HG03439 (cell line): ENCODE measurements at regions not wholly inside any gene's neighbourhood (a gene's known extent, or its start where the extent isn't known, plus 50 kb on each side); places are given as distances from the start of the nearest gene placed in this dataset.

Source experiments
- ATAC-seq: cut with Tn5 transposase; IDR thresholded peaks from one replicate; pipeline ENCODE4 v1.9.1; 2021; ENCODE audit warnings: mild to moderate bottlenecking, moderate library complexity; ENCODE audit not compliant: unreplicated experiment

DNA sequence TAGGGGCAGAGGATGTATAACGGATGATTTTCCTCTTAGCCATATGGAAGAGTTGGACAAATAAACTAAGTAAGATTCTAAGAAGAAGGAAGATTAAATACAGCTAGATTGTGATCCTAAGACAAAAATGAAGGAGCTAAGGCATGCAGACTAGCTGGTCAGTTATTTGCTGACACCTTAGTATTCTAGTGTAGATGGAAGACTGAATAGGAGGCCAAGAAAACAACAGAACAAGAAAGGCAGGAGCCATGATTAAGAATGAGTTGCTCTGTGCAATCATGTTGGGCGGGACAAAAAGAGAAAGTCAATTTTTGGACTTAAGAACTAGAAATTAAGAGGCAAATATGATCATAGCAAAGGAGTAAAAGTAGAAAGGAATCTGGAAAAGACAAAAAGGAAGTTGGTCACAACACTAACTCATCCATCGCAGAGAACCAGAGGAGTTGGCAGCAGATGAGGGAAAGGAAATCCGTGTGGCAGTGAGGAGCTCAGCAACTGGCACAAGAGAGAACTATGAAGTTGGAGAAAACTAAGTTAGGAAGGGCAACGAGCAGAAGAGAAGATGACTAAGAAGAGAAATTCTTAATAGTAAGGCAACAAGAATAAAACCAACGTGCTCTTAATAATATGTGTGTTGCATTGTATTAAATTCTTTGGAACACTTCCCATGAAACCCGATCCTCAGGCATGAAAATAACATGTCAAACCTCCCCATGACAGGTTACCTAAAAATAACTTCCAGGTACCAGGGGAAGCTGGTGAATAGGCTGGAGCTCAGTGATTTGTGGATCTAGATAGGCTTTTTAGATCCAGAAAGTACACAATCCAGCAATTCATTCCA is 234.4 kb downstream of the LTN1 start:
- no peak for ATAC-seq

DNA sequence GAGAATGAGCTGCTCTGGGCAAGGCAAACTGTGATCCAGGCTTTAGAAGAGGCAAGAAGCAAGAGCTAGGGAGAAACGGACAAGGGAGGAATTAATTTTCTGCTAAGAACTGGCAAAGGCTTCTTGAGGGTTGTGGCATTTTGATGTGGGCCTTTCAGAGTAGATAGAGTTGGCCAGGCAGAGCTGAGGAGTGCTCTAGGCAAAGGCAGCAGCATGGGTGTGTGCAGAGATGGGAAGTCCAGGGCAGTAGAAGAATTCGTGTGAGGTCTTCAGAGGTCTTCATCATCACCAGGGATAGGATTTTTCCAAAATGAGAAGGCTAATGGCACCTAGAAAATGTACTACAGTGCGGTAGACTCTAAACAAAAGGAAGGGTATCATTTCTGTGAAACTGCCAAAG is 237.8 kb downstream of the LTN1 start:
- ATAC-seq = no peak

DNA sequence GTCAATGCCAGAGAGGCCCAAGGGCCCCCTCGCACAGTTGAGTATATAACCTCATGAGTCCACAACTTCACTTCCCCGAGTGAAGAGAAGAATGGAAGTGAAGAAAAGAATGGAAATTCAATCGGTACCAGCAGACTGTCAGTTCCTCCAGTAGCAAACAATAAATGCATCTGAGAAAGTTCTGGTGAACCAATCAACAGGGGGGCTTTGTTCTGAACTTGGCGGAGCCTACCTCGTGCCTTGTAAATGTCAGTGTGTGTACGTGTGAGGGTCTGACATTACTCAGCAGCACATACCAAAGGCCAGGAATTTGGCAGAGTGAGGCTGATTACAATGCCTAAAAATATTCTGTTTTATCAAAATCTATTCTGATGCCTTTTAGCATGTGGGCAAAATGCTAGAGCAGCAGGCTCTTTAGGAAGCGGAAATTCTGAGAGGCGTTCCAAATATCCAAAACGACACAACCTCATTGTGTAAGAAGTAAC is 238.5 kb downstream of the LTN1 start:
- ATAC-seq = no peak

DNA sequence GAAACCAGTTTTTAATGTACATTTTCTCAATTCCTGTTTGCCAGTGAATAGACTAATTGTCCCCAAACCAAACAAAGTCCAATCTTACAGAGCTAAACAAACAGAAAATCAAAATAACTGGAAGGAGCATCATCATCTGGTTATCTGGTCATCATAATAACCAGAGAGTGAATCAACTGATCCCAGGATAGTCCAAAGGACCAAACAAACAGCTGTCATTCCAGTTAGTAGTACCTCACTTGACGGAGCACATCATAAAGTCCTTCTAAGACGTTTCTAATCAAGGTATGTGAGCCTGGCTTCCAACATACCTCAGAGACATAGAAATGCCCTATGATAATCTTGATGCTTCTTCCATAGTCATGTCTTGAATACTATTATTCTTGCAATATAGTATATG is 240.5 kb downstream of the LTN1 start:
- ATAC-seq = no peak

DNA sequence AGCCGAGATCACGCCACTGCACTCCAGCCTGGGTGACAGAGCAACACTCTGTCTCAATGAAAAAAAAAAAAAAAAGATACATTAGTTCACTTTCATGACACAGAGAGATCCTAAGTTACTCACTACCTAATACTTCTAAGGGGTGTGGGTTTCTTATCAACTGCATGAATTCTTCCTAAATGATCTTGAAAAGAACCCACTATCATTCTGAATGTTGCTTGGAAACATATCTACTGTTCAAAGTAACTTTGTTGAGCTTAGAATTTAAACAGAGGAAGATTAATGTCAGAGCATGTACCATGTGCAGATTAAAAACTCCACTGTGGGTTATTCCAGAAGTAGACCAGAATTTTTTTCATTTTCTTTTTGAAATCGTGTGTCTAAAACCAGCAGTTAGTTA is 241.5 kb downstream of the LTN1 start:
- no peak for ATAC-seq

- no peak for ATAC-seq
These were observed 242.1 kb downstream of the LTN1 start for GRCh38 chr21:28750565-28750964.

DNA sequence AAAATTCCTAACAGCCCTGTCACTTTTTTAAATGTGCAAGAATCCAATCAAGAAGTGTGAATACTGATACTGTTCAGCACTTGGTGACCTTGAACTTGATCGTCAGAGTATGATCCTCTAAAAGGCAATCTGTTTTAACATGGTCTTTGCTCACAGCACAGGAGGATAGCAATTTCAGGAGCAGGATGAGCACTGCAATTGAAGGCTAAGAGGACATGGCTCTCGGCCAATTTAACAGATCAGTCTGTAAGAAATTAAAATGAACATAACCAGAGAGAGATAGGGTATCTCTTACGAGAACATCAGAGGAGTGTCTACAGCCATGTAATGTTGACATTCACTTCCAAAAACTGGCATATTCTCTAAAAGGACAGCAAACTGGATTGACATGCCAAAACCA is 243.1 kb downstream of the LTN1 start:
- no peak for ATAC-seq

- no peak for ATAC-seq
These were observed 245.2 kb downstream of the LTN1 start for GRCh38 chr21:28747464-28747863.

GRCh38 chr21:28746166-28746565 is 246.5 kb downstream of the LTN1 start:
- ATAC-seq = no peak

GRCh38 chr21:28745131-28746016 is 247.3 kb downstream of the LTN1 start:
- ATAC-seq = peak; percentile 81

GRCh38 chr21:28743723-28744122 is 249.0 kb downstream of the LTN1 start:
- ATAC-seq = no peak

DNA sequence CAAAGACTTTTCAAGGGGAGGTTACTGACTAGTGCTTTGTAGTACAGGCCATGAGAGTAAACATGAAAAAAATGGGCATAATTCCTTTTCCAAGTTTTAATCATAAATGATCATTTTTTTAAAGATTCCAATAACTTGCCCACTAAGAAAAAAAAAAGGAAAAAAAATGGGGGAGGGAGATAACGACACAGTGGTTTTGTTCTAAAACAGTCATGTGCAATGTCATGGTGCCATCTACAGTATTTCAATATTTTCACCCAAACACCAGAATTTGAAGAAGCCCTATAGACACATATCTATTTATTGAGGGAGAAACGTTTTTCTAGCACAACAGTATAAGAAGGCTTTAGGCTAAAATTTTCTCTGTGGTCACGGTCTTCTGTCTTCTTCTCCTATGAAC is 250.2 kb downstream of the LTN1 start:
- ATAC-seq = no peak

DNA sequence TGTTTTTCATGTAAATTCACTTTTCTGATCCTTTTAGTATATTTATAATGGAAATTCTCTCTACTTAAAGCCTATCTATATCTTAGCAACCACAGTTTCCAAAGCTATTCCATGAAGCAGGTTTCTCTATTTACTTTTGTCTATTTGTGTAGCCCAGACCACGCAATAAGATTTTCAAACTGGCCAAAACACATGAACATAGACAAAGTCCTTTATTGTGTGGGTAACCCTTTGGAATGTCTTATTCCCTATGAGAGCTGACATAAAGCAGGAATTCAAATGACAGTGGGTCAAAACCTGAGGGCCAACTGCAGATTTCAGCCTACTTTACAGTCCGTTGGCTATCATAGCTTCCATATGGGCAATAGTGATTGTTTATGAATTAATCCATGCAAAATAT is 252.6 kb downstream of the LTN1 start:
- no peak for ATAC-seq

GRCh38 chr21:28738882-28739281 is 253.8 kb downstream of the LTN1 start:
- ATAC-seq = peak; percentile 63

DNA sequence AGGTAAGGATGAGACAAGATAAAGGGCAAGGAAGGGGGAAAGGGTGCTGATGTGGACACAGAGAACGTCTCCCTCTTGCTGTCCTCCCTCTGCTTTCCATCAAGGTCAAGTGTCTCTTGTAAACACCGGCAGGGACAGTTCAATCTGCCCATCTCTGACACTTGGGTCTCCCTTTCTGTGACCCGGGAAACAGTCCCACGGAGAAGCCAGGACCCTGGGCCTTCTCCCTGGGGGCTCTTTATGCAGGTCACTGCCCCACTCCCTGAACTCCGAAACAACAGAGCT is 254.3 kb downstream of the LTN1 start:
- no peak for ATAC-seq

GRCh38 chr21:28737674-28738419 is 254.8 kb downstream of the LTN1 start:
- ATAC-seq = no peak

DNA sequence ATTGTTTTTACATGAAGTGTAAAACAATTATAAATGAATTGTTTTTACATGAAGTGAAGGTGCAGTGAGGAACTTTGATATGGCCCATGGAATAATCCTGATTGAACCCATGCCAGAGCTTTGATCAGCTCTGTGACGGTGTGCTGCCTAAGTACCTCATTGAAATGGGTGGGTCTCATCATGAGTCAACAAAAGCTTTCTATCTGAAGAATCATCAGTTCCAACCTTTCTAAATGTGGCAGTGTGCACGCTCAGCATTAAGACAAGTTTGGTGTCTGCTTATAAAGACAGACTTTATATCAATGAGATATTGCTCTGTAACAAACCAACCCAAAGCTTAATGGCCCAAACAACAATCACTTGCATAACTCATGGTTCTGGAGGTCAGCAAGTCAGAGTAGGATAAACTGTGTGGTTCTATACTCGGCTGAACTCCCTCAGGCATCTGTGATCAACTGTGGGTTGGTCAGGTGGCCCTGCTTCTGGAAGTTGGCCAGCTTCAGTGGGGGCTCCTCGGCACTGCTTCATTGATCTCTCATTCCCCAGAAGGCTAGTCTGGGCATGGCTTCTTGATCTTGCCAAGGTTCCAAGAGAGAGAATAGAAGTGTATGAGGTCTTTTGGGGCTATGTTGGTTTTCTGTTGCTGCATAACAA is 258.0 kb downstream of the LTN1 start:
- ATAC-seq = no peak

GRCh38 chr21:28731700-28732321 is 260.9 kb downstream of the LTN1 start:
- ATAC-seq = no peak

- ATAC-seq = no peak
These were observed 262.8 kb downstream of the LTN1 start for GRCh38 chr21:28729887-28730286.

GRCh38 chr21:28727809-28728208 is 264.9 kb downstream of the LTN1 start:
- ATAC-seq = no peak
